Activated T-helper 1 cell treated with Interleukin-2 at 50 U/mL for 16 hours (primary cell): ENCODE measurements at regions not wholly inside any gene's neighbourhood (a gene's known extent, or its start where the extent isn't known, plus 50 kb on each side); places are given as distances from the start of the nearest gene placed in this dataset.

Source experiments
- DNase-seq: peaks from one replicate; pipeline ENCODE4 v3.0.0-alpha.2; 2020; ENCODE audit warnings: low read depth

GRCh38 chr11:115927823-115928329 lies 423.7 kb upstream of the CADM1 start:
- DNase-seq, result no peak

- no peak for DNase-seq
Measured at GRCh38 chr11:115926601-115927000, 422.4 kb upstream of the CADM1 start.

- DNase-seq, result no peak
Measured at GRCh38 chr11:115926138-115926537, 421.9 kb upstream of the CADM1 start.

- no peak for DNase-seq
Measured at GRCh38 chr11:115925568-115926090, 421.4 kb upstream of the CADM1 start.

DNA sequence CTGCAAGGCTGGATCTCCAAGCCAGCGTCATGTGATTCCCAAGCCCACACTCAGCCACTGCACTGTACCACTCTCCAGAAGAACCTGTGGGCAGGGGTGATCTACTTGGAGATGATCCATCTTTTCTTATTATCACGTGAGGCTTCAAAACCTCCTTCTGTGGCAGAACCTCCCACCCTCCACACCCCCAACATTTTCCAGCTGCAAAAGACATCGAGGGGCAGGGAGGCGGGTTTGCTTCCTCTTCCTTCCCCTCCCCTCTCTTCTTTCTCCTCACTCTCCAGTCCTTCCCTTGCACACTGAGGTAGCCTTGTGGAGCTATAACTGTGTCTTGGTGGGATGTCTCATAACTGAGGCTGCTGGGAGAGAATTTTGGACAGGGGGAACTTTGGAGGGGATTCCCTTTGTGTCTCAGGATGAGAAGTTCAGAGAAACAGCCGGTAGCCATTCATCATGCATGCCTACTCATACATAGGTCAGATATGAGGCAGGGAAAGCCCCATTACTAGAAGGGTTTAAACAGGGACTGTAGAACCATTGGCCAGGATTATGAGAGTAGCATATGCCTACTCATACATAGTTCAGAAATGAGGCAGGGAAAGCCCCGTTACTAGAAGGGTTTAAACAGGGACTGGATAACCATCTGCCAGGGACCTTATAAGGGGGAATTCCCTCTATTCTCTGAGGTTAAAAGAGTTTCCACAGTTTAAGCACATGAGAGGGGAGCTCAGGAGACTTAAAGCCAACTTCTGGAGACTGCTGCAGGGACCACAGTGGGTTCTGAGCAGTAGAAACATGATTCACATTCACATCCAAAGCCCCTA lies 420.7 kb upstream of the CADM1 start:
- no peak for DNase-seq

GRCh38 chr11:115922876-115923275 lies 418.7 kb upstream of the CADM1 start:
- DNase-seq, result no peak

DNA sequence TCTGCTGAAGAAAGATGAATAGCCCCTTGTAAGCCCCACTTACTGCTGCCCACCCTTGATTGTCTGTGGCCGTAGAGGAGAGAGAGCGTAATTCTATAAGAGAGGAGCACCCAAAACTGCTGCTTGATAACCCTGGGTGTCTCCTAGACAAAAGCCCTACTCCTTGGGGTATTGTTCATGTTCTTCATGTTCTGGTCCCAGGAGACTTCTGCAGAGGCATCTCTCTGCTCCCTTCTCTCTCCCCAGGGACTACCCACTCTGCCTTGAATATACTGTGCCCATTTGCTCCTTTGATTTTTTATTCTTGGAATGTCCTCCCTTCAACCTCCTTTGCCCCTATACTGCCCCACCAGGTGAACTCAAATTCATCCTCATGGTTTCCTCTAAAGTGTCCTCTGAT lies 417.8 kb upstream of the CADM1 start:
- DNase-seq, result no peak

GRCh38 chr11:115921540-115921939 lies 417.3 kb upstream of the CADM1 start:
- no peak for DNase-seq

DNA sequence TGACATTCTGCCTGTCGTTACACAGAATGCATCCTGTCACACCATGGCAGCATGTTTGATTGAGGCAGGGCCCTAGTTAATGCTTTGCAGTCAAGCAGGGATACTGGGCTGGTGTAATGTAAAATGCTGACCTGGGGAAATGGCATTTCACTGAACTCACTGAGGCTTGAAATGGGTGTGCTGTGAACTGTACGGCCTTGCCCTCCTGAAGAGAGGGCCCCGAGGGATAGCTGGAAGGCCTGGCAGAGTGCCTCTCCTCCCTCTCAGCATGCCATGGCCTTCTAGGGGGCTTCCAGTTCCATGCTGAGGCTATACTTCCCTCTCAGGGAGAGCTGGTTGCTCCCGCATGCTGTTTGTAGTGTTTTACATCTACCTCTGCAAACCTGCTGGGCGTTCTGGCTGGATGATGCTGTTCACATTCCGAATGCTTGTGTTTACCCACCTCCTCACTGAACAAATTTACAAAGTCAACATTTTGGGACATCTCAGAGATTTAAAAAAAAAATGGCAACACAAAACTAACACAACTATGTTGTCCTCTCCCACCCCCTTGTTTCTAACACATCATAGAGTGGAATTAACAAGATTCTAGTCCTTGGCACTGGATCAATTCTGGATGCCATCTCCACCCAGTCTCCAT lies 416.7 kb upstream of the CADM1 start:
- no peak for DNase-seq

DNA sequence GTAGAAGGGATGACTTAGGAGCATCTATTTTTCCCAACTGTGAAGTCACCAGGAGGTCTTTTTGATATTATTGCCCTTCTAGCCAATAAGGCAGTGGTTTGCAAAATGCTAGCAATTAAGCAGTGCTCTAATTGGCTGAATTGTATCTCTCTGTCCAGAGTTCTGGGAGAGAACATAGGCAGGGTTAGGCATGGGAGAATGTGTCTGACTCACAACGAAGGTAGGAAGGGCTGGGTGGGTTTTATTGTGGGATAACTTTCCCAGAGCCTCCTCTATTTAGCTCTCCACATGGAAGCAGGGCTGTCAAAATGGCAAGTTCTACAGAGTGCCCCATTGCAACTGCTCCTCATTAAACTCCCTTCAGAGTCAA lies 415.9 kb upstream of the CADM1 start:
- no peak for DNase-seq

- DNase-seq, result no peak
Measured at GRCh38 chr11:115919341-115920091, 415.3 kb upstream of the CADM1 start.

DNA sequence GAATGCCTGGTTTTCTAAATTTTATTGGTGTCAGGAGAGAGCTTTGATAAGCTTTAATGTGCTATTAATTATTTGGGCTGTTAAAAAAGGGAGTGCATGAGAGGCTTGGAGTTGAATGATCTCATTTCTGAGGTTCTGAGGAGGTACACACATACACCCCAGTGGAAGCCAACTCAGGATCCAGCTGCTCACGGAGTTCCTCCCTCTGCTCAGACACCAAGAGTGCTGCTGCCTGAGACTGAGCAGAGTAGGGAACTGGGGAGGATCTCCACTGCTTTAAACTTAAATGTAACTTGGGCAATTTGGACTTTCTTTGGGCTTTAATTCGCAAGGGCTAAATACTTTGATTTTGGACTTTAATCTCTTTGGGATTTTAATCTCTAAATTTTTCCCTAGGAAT lies 414.4 kb upstream of the CADM1 start:
- no peak for DNase-seq

GRCh38 chr11:115916608-115917007 lies 412.4 kb upstream of the CADM1 start:
- DNase-seq, result no peak

- DNase-seq, result no peak
Measured at GRCh38 chr11:115912484-115912945, 408.3 kb upstream of the CADM1 start.

DNA sequence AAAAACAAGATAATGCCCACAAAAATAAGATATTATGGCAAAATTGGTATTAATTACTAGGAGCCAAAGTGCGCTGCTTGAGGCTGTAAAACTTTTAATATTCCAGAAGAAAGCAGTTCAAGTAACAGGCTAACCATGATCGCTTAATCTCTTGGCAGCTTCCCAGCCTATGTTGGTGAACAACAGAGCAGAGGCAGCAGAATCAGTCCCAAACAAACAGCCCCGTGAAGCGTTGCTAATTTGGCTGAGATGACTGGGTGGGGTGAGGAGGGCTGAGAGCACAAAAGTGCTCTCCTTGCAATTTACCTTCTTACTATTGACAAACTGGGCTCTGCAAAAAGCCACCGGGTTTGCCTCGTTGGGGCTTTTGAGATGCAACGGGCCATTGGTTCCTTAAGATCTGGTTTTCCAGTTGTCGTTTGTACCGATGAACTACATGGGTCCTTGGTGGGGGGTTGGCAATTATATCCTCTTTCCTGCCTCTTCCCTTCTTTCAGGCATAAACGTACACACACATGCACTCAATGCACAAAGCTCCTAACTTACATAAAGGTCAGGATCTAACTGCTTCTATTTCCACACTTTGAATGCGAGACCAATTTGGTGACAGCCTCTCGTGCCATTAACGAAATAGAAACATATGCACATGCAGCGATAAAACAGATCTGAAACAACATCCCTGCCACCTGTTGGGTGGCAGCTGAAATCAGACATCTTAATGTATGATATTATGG lies 407.6 kb upstream of the CADM1 start:
- no peak for DNase-seq

GRCh38 chr11:115910379-115910778 lies 406.2 kb upstream of the CADM1 start:
- DNase-seq, result no peak

DNA sequence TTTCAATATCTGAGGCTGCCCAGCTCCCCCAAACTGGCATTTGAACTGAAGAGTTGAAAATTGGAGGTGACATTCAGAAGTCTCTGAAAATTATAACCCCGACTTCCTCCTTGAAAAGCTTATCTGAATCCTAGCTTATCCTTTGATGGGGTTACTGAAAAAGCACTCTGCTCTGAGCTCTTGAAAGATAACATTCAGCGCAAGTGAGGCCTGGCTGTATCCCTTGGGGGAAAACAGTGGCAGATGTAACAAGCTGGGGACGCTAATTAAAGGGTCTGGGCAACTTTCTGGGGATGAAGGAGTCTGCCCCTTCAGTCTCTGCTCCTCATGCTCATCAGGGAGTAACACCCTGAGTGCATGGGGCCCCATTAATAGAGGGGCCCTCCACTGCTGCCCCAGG lies 402.0 kb upstream of the CADM1 start:
- DNase-seq, result no peak

GRCh38 chr11:115905341-115906000 lies 401.3 kb upstream of the CADM1 start:
- no peak for DNase-seq

DNA sequence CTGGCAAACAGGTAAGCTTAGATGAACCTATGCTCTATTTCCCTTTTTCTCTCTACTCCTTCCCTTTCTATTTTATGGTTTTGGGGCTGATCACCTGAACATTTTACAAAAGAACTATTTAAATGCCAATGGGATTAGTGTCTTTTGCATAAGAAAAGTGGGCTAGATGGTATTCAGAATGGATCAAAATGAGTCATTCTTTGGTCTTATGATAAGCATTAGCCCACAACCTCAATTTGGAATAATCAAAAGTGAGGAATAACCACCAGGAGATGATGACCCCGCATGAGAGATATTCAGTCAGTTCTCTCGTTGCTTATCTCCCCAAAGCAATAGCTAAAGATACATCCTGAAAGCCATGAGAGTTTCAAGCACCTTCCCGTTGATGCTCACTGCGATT lies 399.0 kb upstream of the CADM1 start:
- no peak for DNase-seq

GRCh38 chr11:115901069-115901468 lies 396.9 kb upstream of the CADM1 start:
- DNase-seq, result no peak

DNA sequence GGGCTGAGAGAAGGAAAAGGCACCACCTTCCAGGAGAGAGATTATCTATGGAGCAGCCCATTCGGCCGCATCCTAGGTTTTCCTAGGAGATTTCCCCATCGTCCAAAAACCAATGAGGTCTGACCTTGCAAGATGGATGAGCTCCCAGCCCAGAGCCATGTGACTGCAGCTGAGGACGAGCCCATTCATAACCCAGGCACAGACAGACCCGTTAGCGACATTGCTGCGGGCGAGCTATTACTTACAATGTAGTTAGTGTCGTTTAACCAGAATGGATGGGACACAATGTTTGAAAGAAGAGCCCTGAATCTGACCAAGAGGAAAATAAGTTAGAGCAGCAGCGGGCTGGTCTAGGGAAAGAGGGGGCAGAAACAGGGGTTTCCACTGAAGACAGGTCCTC lies 395.9 kb upstream of the CADM1 start:
- DNase-seq, result no peak
